ENCODE measurements at regions not wholly inside any gene's neighbourhood (a gene's known extent, or its start where the extent isn't known, plus 50 kb on each side); places are given as distances from the start of the nearest gene placed in this dataset.

DNA sequence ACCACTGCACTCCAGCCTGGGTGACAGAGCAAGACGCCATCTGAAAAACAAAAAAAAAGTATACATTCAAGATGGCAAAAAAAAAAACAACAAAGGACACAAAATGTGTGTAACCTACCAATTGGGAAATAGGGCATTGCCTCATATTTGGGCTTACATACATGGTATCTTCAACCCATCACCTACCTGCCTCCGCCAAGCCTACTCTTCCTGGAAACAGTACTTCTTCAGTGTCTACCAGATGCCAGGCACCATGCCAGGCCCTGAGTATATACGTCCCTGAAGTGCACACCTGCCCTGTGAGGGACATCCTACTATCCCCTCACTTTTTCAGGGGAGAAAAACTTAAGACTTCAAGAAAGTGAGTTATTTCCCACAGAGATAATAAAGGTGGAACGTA, 160.2 kb downstream of the TOMM20 start:
- H3K4me3 Mint-ChIP-seq = no peak overlapping the region
- ChIA-PET CTCF (interaction anchor here (2.4 kb wide), 1 partner anchor 11 kb away, joined by 8 read pairs; no protein-coding TSS in a partner anchor), POLR2A (interaction anchor here (0.9 kb wide), 1 partner anchor 12 kb away, joined by 4 read pairs; no protein-coding TSS in a partner anchor)
- no peaks in the 10 kb centered on the region for H3K27me3 Mint-ChIP-seq
- no peak for ATAC-seq
- H3K9me3 Mint-ChIP-seq = no peaks in the 10 kb centered on the region
- peak overlapping the region; percentile 63 for H3K27ac Mint-ChIP-seq
- H3K36me3 Mint-ChIP-seq (ENCODE audit: low read depth) = peaks cover 5% of the 10 kb centered on the region
- DNase-seq = no peak
- peaks cover 64% of the 10 kb centered on the region for H3K4me1 Mint-ChIP-seq (ENCODE audit: low read depth)
- intact Hi-C loops (cut with micrococcal nuclease) = no loop called here
- TF ChIP-seq, protein P1, sequence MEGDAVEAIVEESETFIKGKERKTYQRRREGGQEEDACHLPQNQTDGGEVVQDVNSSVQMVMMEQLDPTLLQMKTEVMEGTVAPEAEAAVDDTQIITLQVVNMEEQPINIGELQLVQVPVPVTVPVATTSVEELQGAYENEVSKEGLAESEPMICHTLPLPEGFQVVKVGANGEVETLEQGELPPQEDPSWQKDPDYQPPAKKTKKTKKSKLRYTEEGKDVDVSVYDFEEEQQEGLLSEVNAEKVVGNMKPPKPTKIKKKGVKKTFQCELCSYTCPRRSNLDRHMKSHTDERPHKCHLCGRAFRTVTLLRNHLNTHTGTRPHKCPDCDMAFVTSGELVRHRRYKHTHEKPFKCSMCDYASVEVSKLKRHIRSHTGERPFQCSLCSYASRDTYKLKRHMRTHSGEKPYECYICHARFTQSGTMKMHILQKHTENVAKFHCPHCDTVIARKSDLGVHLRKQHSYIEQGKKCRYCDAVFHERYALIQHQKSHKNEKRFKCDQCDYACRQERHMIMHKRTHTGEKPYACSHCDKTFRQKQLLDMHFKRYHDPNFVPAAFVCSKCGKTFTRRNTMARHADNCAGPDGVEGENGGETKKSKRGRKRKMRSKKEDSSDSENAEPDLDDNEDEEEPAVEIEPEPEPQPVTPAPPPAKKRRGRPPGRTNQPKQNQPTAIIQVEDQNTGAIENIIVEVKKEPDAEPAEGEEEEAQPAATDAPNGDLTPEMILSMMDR (IDR thresholded peaks at IDR 0.05) = no peak

DNA sequence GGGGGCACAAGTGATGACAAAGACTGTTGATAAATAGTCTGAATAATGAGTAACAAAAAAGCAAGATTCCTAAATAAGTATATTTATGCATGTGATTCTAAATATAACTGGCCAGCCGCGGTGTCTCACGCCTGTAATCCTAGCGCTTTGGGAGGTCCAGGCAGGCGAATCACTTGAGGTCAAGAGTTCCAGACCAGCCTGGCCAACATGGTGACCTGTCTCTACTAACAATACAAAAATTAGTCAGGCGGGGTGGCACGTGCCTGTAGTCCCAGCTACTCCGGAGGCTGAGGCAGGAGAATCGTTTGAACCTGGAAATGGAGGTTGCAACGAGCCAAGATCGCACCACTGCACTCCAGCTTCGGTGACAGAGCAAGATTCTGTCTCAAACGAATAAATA, 161.5 kb downstream of the TOMM20 start:
- no peak overlapping the region for H3K4me3 Mint-ChIP-seq
- POLR2A ChIA-PET = interaction anchor here (0.6 to 1.3 kb wide), 3 partner anchors 13 to 355 kb away, joined by 3 to 4 read pairs (median 3); no protein-coding TSS in a partner anchor

DNA sequence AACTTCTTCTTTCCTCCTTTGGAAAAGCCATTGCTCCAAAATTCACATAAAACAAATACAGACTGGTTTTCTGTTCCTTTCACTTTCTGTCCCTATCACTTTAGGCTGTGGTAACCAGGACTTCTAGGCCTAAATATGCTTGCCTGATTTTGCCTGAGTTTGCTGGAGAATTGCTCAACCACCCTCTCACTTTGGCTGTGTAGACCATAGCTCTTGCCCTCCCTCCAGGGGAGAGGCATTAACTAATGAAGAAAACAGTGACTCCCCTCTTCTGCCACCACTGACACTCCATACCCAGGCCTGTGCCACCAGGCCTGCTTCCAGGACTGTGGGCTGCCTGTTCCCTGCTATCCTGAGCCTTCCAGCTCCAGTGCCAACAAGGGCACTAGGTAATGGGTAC, 163.5 kb downstream of the TOMM20 start:
- Mint-ChIP-seq H3K4me1 (ENCODE audit: low read depth) (peaks cover 68% of the 10 kb centered on the region), H3K27ac (peak overlapping the region; percentile 82), H3K4me3 (no peak overlapping the region), H3K9me3 (no peaks in the 10 kb centered on the region), H3K27me3 (no peaks in the 10 kb centered on the region), H3K36me3 (ENCODE audit: low read depth) (peaks cover 5% of the 10 kb centered on the region)
- ATAC-seq = no peak
- no peak for DNase-seq
- TF ChIP-seq, protein P1 (IDR thresholded peaks at IDR 0.05) = no peak
- ChIA-PET POLR2A (interaction anchor here (1.1 to 4.4 kb wide), 5 partner anchors 15 to 464 kb away, joined by 3 to 26 read pairs (median 6); partner anchors contain the start of gene IRF2BP2), CTCF (interaction anchor here (0.7 to 2.1 kb wide), 3 partner anchors 14 to 119 kb away, joined by 3 to 5 read pairs (median 3); no protein-coding TSS in a partner anchor)
- intact Hi-C loops (cut with micrococcal nuclease) = no loop called here

More for the DNA sequence above, 161.5 kb downstream of the TOMM20 start:
- Mint-ChIP-seq H3K27me3 (no peaks in the 10 kb centered on the region), H3K4me1 (ENCODE audit: low read depth) (peaks cover 67% of the 10 kb centered on the region), H3K36me3 (ENCODE audit: low read depth) (peaks cover 5% of the 10 kb centered on the region), H3K9me3 (no peaks in the 10 kb centered on the region), H3K27ac (no peak overlapping the region)
- intact Hi-C loops (cut with micrococcal nuclease) = no loop called here
- CTCF ChIA-PET = no interaction called here
- DNase-seq (no peak), ATAC-seq (no peak)
- TF ChIP-seq, protein P1 (IDR thresholded peaks at IDR 0.05) = no peak

DNA sequence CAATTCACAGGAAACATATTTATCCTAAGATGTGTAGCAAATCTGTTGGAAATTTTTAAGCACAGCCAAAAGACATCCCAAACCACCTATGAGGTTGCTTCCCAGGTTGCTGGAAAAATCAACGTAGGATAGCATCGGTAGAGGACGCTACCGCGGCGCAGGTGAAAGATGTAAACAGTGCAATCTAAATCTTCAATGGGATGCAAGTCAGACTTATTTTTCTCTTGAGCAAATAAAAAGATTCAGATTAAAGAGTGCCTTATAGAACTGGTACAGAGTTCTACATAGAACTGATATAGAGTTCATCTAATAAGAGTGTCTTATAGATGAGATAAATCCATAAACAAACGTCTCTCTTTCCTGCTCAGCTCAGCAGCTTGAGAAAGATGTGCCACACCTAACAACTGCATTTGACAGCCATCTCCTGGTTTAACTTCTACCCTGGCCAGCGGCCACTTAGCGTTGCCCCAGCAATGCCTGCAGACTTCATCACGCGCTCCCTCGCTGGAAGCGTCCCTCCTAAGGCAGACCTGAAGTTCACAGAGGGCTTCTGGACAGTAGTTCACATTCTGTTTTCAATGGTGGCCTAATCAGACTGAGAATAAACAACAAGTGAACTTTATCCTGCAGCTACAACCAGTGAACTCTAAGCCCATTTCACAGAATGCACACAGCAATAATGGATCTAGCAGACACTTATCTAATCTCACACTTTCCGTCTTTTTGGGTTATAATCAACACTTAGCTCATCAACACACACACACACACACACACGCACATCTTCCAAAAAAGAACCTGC, 164.5 kb downstream of the TOMM20 start:
- ATAC-seq = no peak
- intact Hi-C loops (cut with micrococcal nuclease) = loop anchor here (1.0 to 5.0 kb wide), 6 partner anchors 9 to 352 kb away; partner anchors contain the start of gene IRF2BP2
- peak overlapping the region; percentile 56 for H3K4me3 Mint-ChIP-seq
- H3K36me3 Mint-ChIP-seq (ENCODE audit: low read depth) = peaks cover 5% of the 10 kb centered on the region
- POLR2A ChIA-PET = interaction anchor here (0.6 to 4.4 kb wide), 15 partner anchors 8 to 463 kb away, joined by 3 to 26 read pairs (median 3); partner anchors contain the start of gene IRF2BP2
- DNase-seq = no peak
- no peaks in the 10 kb centered on the region for H3K27me3 Mint-ChIP-seq
- H3K4me1 Mint-ChIP-seq (ENCODE audit: low read depth) = peaks cover 71% of the 10 kb centered on the region
- H3K9me3 Mint-ChIP-seq = no peaks in the 10 kb centered on the region
- CTCF ChIA-PET = interaction anchor here (1.3 to 2.1 kb wide), 2 partner anchors 15 to 16 kb away, joined by 3 to 5 read pairs; no protein-coding TSS in a partner anchor
- TF ChIP-seq, protein P1 (IDR thresholded peaks at IDR 0.05) = no peak
- peak overlapping the region; percentile 93 for H3K27ac Mint-ChIP-seq

Measured in activated CD8-positive, alpha-beta T cell treated with anti-CD3 and anti-CD28 coated beads for 36 hours (primary cell).